Smooth muscle cell of the brain vasculature (primary cell): ENCODE measurements at regions not wholly inside any gene's neighbourhood (a gene's known extent, or its start where the extent isn't known, plus 50 kb on each side); places are given as distances from the start of the nearest gene placed in this dataset.
A peak's percentile ranks its signal among the peaks of the same experiment; 100 is the strongest.

Source experiments
- DNase-seq: peaks from one replicate; pipeline ENCODE4 v3.0.0-alpha.2; 2012; ENCODE audit warnings: low read depth, low spot score

DNA sequence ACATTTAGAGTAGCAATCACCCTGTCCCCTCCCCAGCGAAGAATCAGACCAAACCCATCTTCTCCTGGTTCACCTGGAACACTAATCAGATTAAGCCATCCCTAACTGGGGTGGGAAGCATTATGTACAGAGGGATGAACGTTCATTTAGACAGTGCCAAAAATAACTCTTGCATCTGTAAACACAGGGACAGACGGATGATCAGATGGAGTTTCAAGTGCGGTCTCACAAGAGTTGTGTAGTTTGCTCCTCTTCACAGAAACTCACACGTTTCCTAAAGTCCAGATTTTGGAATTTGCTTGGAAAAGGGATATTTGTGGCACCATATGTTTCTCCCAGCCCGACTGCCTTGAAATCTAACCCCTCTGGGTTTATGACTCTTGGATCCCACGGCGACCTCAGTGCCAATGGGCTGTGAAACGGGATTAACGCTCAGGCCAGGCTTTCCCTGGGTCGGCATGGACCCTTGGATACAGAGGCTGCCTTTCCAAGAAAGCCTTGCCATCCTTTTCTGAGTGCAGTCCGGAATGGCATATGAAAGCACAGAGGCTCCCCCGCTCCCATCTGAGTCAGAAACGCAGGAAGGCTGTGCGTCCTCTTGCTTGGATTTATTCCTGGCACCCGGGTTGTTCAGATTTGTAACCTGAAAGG is 293.2 kb upstream of the HABP2 start:
- no peak for DNase-seq

DNA sequence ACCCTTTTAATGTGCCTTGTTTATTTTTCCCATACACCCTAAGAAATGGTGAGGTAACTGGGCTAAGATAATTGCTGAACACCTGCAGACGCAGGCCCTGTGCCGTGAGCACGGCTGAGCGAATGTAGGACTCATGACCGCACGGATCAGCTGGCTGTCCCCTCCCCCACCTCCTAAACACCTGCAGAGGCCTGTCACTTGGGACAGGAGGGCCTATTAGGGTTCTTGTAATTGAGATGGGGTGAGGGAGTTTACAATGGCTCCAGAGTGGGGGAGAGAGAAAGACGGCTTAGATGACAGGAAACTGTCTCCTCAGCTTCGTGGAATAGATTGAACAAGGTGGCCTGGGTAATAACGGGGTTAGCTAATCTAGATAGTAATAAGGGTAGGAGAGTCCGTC is 291.7 kb upstream of the HABP2 start:
- no peak for DNase-seq

DNA sequence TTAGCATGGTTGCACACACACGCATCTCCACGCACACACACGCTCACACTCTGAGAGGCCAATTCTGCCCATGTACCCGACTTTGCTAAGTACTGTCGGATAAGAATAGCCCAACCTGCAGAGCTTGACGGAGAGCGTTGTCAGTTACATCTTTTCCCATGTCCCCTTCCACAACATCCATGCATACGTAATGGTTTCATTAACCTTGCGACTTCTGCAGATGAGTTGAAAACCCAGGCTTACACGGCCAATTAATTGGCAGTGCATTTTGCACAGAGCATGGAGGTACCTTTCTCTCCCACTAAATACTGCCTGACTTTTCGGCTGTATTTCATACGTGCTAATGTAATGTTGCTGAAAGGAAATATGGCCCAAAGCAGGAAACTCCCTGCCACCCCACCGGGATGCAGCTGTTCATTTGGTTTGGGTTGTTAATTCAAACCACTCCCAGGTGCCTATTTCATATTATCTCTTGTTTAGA is 291.2 kb upstream of the HABP2 start:
- DNase-seq: no peak

DNA sequence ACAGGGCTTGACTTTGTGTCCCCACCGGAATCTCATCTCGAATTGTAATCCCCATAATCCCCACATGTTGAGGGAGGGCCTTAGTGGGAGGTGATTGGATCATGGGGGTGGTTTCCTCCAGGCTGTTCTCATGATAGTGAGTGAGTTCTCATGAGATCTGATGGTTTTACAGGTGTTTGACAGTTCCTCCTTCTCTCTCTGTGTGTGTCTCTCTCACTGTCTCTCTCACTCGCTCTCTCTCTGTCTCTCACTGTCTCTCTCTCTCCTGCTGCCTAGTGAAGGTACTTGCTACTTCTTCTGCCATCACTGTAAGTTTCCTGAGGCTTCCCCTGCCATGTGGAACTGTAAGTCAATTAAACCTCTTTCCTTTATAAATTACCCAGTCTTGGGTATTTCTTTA is 289.8 kb upstream of the HABP2 start:
- no peak for DNase-seq

DNA sequence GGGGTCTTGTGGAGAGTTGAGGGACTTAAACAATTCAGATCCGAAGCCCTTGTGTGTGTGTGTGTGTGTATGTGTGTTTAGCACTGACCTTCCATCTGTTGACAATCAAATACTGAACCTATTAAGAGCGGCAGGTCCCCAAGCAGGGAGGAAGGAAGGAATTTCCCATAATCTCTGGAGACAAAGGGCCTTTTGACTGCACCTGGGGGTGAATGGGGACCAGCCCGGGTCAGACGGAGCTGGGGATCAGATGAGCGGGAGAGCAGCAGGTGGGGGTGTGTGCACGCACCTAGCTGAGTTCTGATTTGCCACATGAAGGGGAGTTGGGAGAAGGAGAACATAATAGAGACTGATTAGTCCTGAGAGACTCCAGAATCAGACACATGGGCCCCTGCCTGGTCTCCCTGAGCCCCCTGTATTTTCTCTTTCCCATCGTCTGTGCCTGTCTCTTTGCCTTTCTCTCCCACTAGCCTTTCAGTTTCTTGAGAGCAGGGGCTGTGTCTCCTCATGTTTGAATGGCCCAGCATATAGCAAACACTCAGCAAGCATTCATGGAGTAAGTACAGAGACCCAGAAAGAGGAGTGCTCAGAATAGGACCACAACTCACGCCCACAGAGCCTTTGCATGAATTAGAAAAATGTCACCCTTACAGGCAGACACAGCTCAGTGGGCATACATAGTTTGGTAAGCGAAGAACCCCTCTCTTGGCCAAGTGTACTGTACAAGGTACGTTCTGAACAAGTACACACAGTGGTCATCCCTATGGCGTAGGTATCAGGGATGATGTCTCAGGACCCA is 288.3 kb upstream of the HABP2 start:
- no peak for DNase-seq

GRCh38 chr10:113266147-113266546 is 286.7 kb upstream of the HABP2 start:
- DNase-seq: no peak

- no peak for DNase-seq
Observed at GRCh38 chr10:113267619-113268562, 285.0 kb upstream of the HABP2 start.

DNA sequence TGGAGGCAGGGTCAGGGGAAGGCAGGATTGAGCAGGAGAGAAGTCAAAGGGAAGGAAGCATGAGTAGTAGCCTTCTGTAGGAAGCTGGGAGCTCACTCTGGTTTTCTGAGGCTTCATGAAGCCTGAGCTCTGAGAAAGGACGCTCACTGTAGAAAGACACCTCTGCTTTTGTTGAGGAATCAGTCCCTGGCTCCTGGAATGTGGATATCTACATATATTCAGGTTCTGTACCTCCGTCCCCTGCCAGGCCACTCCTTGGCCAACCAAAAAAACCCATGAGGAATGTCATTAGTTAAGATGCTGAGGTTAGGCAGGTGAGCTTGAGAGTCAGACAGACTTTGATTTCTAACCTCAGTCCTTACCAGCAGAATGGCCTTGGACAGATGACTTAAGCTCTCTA is 283.5 kb upstream of the HABP2 start:
- no peak for DNase-seq

DNA sequence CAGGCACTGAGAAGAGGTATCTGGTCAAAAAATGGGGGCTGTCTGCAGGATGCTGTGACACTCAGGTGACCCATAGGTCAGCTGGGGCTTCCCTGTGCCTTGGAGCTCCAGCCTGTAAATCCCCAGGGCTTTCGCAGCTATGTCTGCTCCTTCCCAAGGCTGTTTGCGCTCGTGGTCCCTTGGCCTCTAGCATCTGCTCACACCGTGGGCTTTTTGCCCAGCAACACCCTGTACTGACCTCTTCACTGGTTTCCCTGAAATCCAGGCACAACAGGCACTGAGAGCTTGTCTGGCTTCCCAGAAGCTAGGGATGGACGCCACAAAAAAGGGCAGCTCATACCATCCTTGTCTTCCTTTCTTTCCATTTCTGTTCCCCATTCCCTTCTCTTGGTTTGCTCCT is 280.3 kb upstream of the HABP2 start:
- no peak for DNase-seq

DNA sequence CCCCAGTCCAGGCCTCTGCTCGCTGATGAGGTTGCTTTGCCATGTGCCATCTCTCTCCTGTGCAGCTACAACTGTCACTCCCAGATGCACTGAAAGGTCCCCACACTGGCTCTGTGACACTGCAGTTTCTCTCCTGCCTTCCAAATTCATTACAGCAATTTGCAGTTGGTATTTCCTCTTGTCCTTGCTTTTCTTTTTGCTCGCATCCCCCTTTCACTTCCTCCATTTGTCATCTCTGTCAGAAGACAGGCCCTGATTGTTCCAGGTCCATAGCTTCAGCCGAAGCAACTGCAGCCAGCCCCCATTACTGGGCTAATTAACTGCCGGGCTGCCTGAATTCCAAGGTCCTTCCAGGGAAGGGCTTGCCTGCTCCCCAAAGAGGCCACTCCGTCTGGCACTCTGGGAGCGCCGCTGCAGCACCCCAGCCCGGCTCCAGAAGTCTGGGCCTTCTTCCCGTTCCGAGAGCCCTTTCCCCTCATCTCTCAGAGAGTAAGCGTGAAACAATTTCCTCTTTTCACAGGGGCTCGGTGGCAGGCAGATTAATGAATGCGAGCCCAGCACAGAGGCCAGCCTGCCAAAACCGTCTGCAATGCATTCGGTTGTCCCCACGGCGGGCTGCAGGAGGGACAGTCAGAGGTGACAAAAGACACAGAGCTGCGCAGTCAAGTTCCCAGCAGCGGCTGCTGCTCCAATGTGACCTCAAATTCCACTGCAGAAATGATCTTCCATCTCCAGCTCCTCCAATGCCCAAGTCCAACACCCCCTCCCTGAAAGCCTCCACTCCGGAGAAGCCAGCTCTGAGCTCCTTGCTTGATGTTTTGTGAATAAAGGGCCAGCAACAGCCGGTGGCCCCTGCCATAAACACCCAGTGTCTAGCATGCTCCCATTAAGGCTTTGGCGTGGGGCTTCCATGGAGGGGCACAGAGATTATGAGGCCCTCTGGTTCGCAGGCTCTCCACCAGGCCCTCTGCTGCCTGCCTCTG is 279.4 kb upstream of the HABP2 start:
- no peak for DNase-seq

GRCh38 chr10:113274176-113274829 is 278.6 kb upstream of the HABP2 start:
- peak; percentile 88 for DNase-seq

GRCh38 chr10:113278221-113278620 is 274.6 kb upstream of the HABP2 start:
- DNase-seq: no peak

DNA sequence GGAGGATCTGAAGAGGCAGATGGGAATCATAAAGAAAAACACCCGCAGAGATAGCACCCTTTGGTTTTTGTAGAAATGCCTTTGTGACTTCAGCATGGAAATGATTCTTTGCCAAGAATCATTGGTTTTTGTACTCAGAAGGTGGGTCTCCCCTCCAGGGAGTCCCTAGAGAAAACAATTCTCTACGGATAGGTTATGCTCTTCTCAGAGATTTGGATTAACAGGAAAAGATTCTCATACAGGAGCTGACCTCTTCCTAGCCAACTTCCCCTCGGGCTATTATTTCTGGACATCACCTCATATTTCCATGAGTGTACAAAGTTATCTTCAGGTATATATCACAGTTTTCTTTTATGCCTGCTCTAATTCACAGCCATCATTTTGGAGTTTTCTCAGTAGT is 274.2 kb upstream of the HABP2 start:
- peak; percentile 43 for DNase-seq

- DNase-seq: no peak
Observed at GRCh38 chr10:113279262-113279661, 273.6 kb upstream of the HABP2 start.

GRCh38 chr10:113282564-113282963 is 270.3 kb upstream of the HABP2 start:
- no peak for DNase-seq

- DNase-seq: no peak
Observed at GRCh38 chr10:113283189-113283588, 269.7 kb upstream of the HABP2 start.

- DNase-seq: no peak
Observed at GRCh38 chr10:113284635-113285034, 268.2 kb upstream of the HABP2 start.

- DNase-seq: no peak
Observed at GRCh38 chr10:113285305-113285704, 267.5 kb upstream of the HABP2 start.

DNA sequence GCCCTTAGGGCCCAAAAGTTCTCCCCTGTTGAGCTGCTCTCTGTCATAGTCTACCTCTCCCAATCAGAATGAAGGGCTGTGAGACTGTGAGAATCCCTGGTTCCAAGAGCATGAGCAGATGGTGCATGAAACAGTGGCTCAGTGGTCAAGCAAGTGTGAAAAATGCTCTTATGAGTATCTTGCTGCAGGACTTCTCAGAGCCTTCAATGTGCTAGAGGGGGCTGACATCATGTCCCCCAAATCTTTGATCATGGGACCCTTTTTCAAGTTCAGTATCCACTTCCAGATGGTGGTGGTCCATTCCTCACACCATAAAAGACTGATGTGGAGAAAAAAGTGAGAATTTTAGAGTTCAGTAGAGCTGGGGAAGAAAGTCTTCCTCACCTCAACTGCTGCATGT is 265.3 kb upstream of the HABP2 start:
- DNase-seq: no peak

GRCh38 chr10:113290137-113290536 is 262.7 kb upstream of the HABP2 start:
- no peak for DNase-seq
